OCI-LY3 (cell line): ENCODE measurements at regions not wholly inside any gene's neighbourhood (a gene's known extent, or its start where the extent isn't known, plus 50 kb on each side); places are given as distances from the start of the nearest gene placed in this dataset.

Experiments used
- EZH2phosphoT487 ChIP-seq: fragments of 200-600 bp; shearing (Covaris generic); IDR thresholded peaks from 2 replicates; pipeline ENCODE4 v1.6.1; 2018; ENCODE audit warnings: antibody characterized with exemption, mixed run types, low read depth
- TF ChIP-seq, protein P1 (sequence below): fragments of 200-600, 300-600 bp; sonication (generic); IDR thresholded peaks from 2 replicates; pipeline ENCODE4 v1.5.1; 2014; ENCODE audit warnings: antibody characterized with exemption, low read length, low read depth

DNA sequence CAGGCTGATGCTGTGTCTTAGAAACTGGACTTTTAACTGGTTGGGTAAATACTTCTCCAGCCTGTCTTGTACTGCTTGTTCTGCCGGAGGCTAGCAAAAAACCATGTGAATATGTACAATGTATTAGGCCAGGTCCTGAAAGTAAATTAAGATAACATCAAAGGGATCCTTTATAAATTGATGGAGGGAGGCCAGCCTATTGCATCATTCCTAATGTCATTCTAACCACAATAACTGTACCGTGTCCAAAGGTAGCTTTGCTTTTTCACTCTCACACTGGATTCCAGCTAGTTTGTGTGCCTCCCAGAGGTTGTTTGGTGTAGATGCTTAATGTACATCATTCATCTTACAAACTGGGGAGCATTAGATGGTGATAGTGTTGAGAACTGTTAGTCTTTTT lies 91.2 kb upstream of the SEM1 start:
- TF ChIP-seq, protein P1, sequence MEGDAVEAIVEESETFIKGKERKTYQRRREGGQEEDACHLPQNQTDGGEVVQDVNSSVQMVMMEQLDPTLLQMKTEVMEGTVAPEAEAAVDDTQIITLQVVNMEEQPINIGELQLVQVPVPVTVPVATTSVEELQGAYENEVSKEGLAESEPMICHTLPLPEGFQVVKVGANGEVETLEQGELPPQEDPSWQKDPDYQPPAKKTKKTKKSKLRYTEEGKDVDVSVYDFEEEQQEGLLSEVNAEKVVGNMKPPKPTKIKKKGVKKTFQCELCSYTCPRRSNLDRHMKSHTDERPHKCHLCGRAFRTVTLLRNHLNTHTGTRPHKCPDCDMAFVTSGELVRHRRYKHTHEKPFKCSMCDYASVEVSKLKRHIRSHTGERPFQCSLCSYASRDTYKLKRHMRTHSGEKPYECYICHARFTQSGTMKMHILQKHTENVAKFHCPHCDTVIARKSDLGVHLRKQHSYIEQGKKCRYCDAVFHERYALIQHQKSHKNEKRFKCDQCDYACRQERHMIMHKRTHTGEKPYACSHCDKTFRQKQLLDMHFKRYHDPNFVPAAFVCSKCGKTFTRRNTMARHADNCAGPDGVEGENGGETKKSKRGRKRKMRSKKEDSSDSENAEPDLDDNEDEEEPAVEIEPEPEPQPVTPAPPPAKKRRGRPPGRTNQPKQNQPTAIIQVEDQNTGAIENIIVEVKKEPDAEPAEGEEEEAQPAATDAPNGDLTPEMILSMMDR, result no peak
- no peak for TF ChIP-seq EZH2phosphoT487
